ENCODE measurements at regions not wholly inside any gene's neighbourhood (a gene's known extent, or its start where the extent isn't known, plus 50 kb on each side); places are given as distances from the start of the nearest gene placed in this dataset.

GRCh38 chr2:85954192-85954589 is 65.4 kb upstream of the ST3GAL5 start (continued):
- TF ChIP-seq CEBPB (IDR thresholded peaks at IDR 0.05), result no peak
- TF ChIP-seq ZSCAN20 (CRISPR knock-in tag; IDR thresholded peaks at IDR 0.05), result no peak
- no peak for TF ChIP-seq POLR2AphosphoS2 (conservative IDR thresholded peaks at IDR 0.05; ENCODE audit: low read length)
- TF ChIP-seq TP53 (CRISPR knock-in tag; IDR thresholded peaks at IDR 0.05), result no peak
- no peak for TF ChIP-seq KDM5A (IDR thresholded peaks at IDR 0.05)
- no peak for TF ChIP-seq JUNB (IDR thresholded peaks at IDR 0.05)

DNA sequence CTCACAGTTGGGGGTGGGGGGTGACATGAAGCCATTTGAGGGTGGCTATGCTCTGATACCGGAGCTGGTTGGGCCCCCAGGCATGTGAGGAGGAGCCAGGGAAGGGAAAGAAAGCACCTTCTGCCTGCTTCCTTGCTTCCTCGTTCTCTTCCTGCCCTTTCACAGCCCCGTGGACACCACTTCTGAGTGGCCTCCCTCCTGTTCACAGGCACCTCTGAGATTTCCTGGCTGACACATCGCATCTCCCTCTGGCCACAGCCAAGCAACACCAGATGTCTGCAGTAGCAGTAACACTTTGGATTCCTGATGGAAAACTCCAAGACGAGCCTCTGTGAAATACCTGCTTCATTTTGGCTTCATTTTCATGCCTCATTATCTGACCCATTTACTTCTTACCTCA is 64.7 kb upstream of the ST3GAL5 start:
- Histone ChIP-seq H3K4me2 (no peak overlapping the region), H3K4me3 (no peak overlapping the region), H3K4me1 (peaks cover 40% of the 10 kb centered on the region), H3K9me3 (peaks cover 4% of the 10 kb centered on the region; the same call in 1 of the 3 replicates), H3K27ac (peak overlapping the region; percentile 44 to 76)
- ChIA-PET CTCF (interaction anchor here (1.3 to 4.6 kb wide), 5 partner anchors 11 to 126 kb away, joined by 3 to 30 read pairs (median 4); partner anchors contain the start of gene ST3GAL5), POLR2A (no interaction called here)
- DNase-seq (ENCODE audit: low read depth in 1 of 2, low spot score in 1 of 2) (no peak), ATAC-seq (peak in 1 of 2 experiments; percentile 6; a peak in 1 of 6 replicates), FAIRE-seq (no peak)
- TF ChIP-seq EHMT2 (IDR thresholded peaks at IDR 0.05; ENCODE audit: low read depth) (no peak), RCOR1 (IDR thresholded peaks at IDR 0.05; ENCODE audit: low read depth, low read length) (no peak), MYC (IDR thresholded peaks at IDR 0.05; ENCODE audit: borderline replicate concordance, low read length) (no peak), JUNB (IDR thresholded peaks at IDR 0.05) (no peak), PHF8 (IDR thresholded peaks at IDR 0.05; ENCODE audit: borderline replicate concordance, low read depth) (no peak), MAFK (IDR thresholded peaks at IDR 0.05; ENCODE audit: partially characterized antibody) (no peak), HOXB5 (CRISPR knock-in tag; IDR thresholded peaks at IDR 0.05) (no peak), CHD2 (IDR thresholded peaks at IDR 0.05; ENCODE audit: low read length, partially characterized antibody) (no peak), ZC3H11A (IDR thresholded peaks at IDR 0.05) (no peak), KDM1A (IDR thresholded peaks at IDR 0.05; ENCODE audit: low read depth) (no peak), RAD21 (conservative IDR thresholded peaks at IDR 0.05 in 1 of 2, IDR thresholded peaks at IDR 0.05 in 1 of 2) (no peak), POLR2AphosphoS2 (conservative IDR thresholded peaks at IDR 0.05; ENCODE audit: low read length) (no peak), NFE2L2 (conservative IDR thresholded peaks at IDR 0.05; ENCODE audit: low read length) (no peak), ZSCAN20 (CRISPR knock-in tag; IDR thresholded peaks at IDR 0.05) (no peak), JUN (IDR thresholded peaks at IDR 0.05) (no peak), GATA3 (IDR thresholded peaks at IDR 0.05; ENCODE audit: borderline replicate concordance) (no peak), CHD4 (IDR thresholded peaks at IDR 0.05; ENCODE audit: borderline replicate concordance) (no peak), KDM5A (IDR thresholded peaks at IDR 0.05) (no peak)
- TF ChIP-seq, protein P1, sequence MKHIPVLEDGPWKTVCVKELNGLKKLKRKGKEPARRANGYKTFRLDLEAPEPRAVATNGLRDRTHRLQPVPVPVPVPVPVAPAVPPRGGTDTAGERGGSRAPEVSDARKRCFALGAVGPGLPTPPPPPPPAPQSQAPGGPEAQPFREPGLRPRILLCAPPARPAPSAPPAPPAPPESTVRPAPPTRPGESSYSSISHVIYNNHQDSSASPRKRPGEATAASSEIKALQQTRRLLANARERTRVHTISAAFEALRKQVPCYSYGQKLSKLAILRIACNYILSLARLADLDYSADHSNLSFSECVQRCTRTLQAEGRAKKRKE (CRISPR knock-in tag; IDR thresholded peaks at IDR 0.05; ENCODE audit: low read depth), result no peak
- TF ChIP-seq, protein P2, sequence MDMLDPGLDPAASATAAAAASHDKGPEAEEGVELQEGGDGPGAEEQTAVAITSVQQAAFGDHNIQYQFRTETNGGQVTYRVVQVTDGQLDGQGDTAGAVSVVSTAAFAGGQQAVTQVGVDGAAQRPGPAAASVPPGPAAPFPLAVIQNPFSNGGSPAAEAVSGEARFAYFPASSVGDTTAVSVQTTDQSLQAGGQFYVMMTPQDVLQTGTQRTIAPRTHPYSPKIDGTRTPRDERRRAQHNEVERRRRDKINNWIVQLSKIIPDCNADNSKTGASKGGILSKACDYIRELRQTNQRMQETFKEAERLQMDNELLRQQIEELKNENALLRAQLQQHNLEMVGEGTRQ (IDR thresholded peaks at IDR 0.05), result no peak
- WGBS (ENCODE audit: missing lambda C conversion rate), result 91% methylated on average over 5 of the region's 5 CpGs

- POLR2A ChIA-PET, result no interaction called here
- FAIRE-seq (no peak), ATAC-seq (peak in 1 of 2 experiments; percentile 14; a peak in 1 of 6 replicates), DNase-seq (ENCODE audit: low read depth in 1 of 2, low spot score in 1 of 2) (no peak)
- TF ChIP-seq FOXS1 (CRISPR knock-in tag; IDR thresholded peaks at IDR 0.05) (no peak), MAFK (IDR thresholded peaks at IDR 0.05; ENCODE audit: partially characterized antibody) (no peak), E2F6 (IDR thresholded peaks at IDR 0.05; ENCODE audit: borderline replicate concordance, low read depth) (no peak), RNF2 (IDR thresholded peaks at IDR 0.05; ENCODE audit: borderline replicate concordance, low read depth) (no peak), JUN (IDR thresholded peaks at IDR 0.05) (no peak), SREBF2 (IDR thresholded peaks at IDR 0.05) (no peak), MYC (IDR thresholded peaks at IDR 0.05; ENCODE audit: borderline replicate concordance, low read length) (no peak), EHMT2 (IDR thresholded peaks at IDR 0.05; ENCODE audit: low read depth) (no peak), KDM5A (IDR thresholded peaks at IDR 0.05) (no peak), EP300 (IDR thresholded peaks at IDR 0.05) (no peak), NFE2L2 (conservative IDR thresholded peaks at IDR 0.05; ENCODE audit: low read length) (no peak), CEBPB (IDR thresholded peaks at IDR 0.05) (no peak), NR3C1 (IDR thresholded peaks at IDR 0.05) (no peak), POLR2A (IDR thresholded peaks at IDR 0.05; ENCODE audit: low read length) (no peak), HOXA7 (CRISPR knock-in tag; IDR thresholded peaks at IDR 0.05) (no peak), CHD2 (IDR thresholded peaks at IDR 0.05; ENCODE audit: low read length, partially characterized antibody) (no peak)
- TF ChIP-seq, protein P3, sequence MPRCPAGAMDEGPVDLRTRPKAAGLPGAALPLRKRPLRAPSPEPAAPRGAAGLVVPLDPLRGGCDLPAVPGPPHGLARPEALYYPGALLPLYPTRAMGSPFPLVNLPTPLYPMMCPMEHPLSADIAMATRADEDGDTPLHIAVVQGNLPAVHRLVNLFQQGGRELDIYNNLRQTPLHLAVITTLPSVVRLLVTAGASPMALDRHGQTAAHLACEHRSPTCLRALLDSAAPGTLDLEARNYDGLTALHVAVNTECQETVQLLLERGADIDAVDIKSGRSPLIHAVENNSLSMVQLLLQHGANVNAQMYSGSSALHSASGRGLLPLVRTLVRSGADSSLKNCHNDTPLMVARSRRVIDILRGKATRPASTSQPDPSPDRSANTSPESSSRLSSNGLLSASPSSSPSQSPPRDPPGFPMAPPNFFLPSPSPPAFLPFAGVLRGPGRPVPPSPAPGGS (IDR thresholded peaks at IDR 0.05), result no peak
- Histone ChIP-seq H3K4me2 (no peak overlapping the region), H3K4me3 (no peak overlapping the region), H3K4me1 (peaks cover 40% of the 10 kb centered on the region), H3K27ac (peak overlapping the region; percentile 44 to 76; a peak in 3 of 6 replicates), H3K9me3 (peaks cover 16% of the 10 kb centered on the region; the same call in 2 of the 3 replicates)
- 88% methylated on average over 8 of the region's 8 CpGs for WGBS (ENCODE audit: missing lambda C conversion rate)
- CTCF ChIA-PET, result interaction anchor here (1.2 to 4.6 kb wide), 9 partner anchors 8 to 127 kb away, joined by 3 to 30 read pairs (median 4); partner anchors contain the start of gene ST3GAL5
Observed at GRCh38 chr2:85952196-85952734, 63.5 kb upstream of the ST3GAL5 start.
